Natural killer cell (primary cell): ENCODE measurements at regions not wholly inside any gene's neighbourhood (a gene's known extent, or its start where the extent isn't known, plus 50 kb on each side); places are given as distances from the start of the nearest gene placed in this dataset.

Source experiments
- ATAC-seq, 3 donors: fragments of 150-1000 bp in 2 of 3; fragments of 200-7000 bp in 1 of 3; cut with Tn5 transposase; 1 replicate in 1 of 3; 2 replicates in 2 of 3; pipeline ENCODE4 v1.10.0; 2021; ENCODE audit warnings: mild to moderate bottlenecking in 2 of 3, moderate library complexity in 2 of 3
- DNase-seq, 2 donors: peaks; one replicate each; pipeline versions ENCODE4 v3.0.0 to v3.0.0-alpha.2; 2013 to 2021; ENCODE audit warnings: mixed read lengths in 1 of 2
- H3K27ac ChIP-seq: one replicate; pipeline ENCODE4 v1.5.1; 2013; ENCODE audit warnings: mild to moderate bottlenecking, low read length
- H3K27me3 ChIP-seq: one replicate; pipeline ENCODE4 v1.6.1; 2013; ENCODE audit warnings: low read length; ENCODE audit not compliant: control insufficient read depth, insufficient read depth
- H3K36me3 ChIP-seq: one replicate; pipeline ENCODE4 v1.6.1; 2013; ENCODE audit warnings: low read length; ENCODE audit not compliant: control insufficient read depth, insufficient read depth
- H3K4me1 ChIP-seq: one replicate; pipeline ENCODE4 v1.6.1; 2013; ENCODE audit warnings: low read length; ENCODE audit not compliant: control insufficient read depth, insufficient read depth
- H3K4me3 ChIP-seq: one replicate; pipeline ENCODE4 v1.5.1; 2013; ENCODE audit warnings: low read length
- H3K9me3 ChIP-seq: one replicate; pipeline ENCODE4 v1.6.1; 2013; ENCODE audit warnings: low read length; ENCODE audit not compliant: control insufficient read depth, insufficient read depth
- H3K27ac Mint-ChIP-seq, 2 donors: one replicate each; pipeline ENCODE4 v1.8.0; 2022; ENCODE audit warnings: mild to moderate bottlenecking in 2 of 2, mixed read lengths in 2 of 2, moderate library complexity in 1 of 2
- H3K27me3 Mint-ChIP-seq, 2 donors: one replicate each; pipeline ENCODE4 v1.8.0; 2022; ENCODE audit warnings: low read depth in 2 of 2, mixed read lengths in 2 of 2
- H3K36me3 Mint-ChIP-seq: one replicate; pipeline ENCODE4 v1.8.0; 2022; ENCODE audit warnings: mixed read lengths
- H3K4me1 Mint-ChIP-seq, 2 donors: one replicate each; pipeline ENCODE4 v1.8.0; 2022; ENCODE audit warnings: mixed read lengths in 2 of 2
- H3K4me3 Mint-ChIP-seq: one replicate; pipeline ENCODE4 v1.8.0; 2022; ENCODE audit warnings: mild to moderate bottlenecking, moderate library complexity, mixed read lengths
- H3K9me3 Mint-ChIP-seq, 2 donors: one replicate each; pipeline ENCODE4 v1.8.0; 2022; ENCODE audit warnings: mixed read lengths in 2 of 2
- CTCF ChIP-seq: fragments of 200-600 bp; IDR thresholded peaks from one replicate; pipeline ENCODE4 v1.8.0; 2022; ENCODE audit warnings: antibody characterized with exemption
- WGBS: methylation state at CpG from one replicate; pipeline ENCODE4 v1.1.7; 2013; ENCODE audit warnings: missing lambda C conversion rate; ENCODE audit not compliant: insufficient coverage; 5-methylcytosine and 5-hydroxymethylcytosine counted together
- intact Hi-C: fragments of 100-400 bp; cut with micrococcal nuclease; formaldehyde crosslinking; loops from one replicate; pipeline ENCODE4 v1.14.2; 2022

GRCh38 chr1:82644186-82644915 lies 843.6 kb downstream of the ADGRL2 start:
- H3K27me3 Mint-ChIP-seq = no peaks in the 10 kb centered on the region
- no peaks in the 10 kb centered on the region for H3K9me3 ChIP-seq
- H3K36me3 ChIP-seq = no peaks in the 10 kb centered on the region
- H3K36me3 Mint-ChIP-seq = peaks cover 5% of the 10 kb centered on the region
- peaks cover 5 to 7% of the 10 kb centered on the region in 2 donors for H3K9me3 Mint-ChIP-seq
- WGBS = 79% methylated on average over 2 of the region's 5 CpGs
- no peak overlapping the region for H3K4me3 ChIP-seq
- no peak for DNase-seq
- H3K4me1 Mint-ChIP-seq = no peaks in the 10 kb centered on the region
- H3K4me3 Mint-ChIP-seq = no peak overlapping the region
- no peaks in the 10 kb centered on the region for H3K4me1 ChIP-seq
- no peak for ATAC-seq
- intact Hi-C loops = no loop called here
- H3K27ac ChIP-seq = no peak overlapping the region
- H3K27me3 ChIP-seq = no peaks in the 10 kb centered on the region
- no peak for TF ChIP-seq CTCF
- H3K27ac Mint-ChIP-seq = no peak overlapping the region

DNA sequence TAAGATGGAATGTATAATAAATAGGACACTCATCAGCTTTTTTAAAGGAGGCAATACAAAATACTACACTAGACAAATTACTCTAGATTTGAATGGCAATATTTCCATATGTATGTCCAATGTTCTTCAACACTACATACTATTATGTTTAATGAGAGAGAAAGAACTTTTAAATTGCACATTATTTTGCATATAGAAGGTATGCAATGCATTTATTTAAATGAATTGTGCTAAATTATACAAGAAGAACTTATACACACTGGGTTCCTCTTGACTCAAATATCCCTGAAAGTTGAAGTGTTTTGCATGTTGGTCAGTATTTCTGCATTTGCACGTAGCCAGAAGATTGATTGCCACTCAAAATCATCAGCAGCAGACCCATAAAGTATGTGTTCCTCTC lies 839.6 kb downstream of the ADGRL2 start:
- Histone ChIP-seq H3K27me3 (no peaks in the 10 kb centered on the region), H3K36me3 (no peaks in the 10 kb centered on the region), H3K4me1 (no peaks in the 10 kb centered on the region), H3K4me3 (no peak overlapping the region), H3K27ac (no peak overlapping the region), H3K9me3 (no peaks in the 10 kb centered on the region)
- ATAC-seq (no peak), DNase-seq (no peak)
- no peaks in the 10 kb centered on the region for H3K27me3 Mint-ChIP-seq
- no peak overlapping the region for H3K27ac Mint-ChIP-seq
- no peaks in the 10 kb centered on the region for H3K4me1 Mint-ChIP-seq
- 75% methylated on average over 1 of the region's 1 CpG for WGBS
- peaks cover 5% of the 10 kb centered on the region for H3K36me3 Mint-ChIP-seq
- H3K4me3 Mint-ChIP-seq = no peak overlapping the region
- H3K9me3 Mint-ChIP-seq = peaks cover 8 to 9% of the 10 kb centered on the region in 2 donors
- TF ChIP-seq CTCF = no peak
- intact Hi-C loops = no loop called here

DNA sequence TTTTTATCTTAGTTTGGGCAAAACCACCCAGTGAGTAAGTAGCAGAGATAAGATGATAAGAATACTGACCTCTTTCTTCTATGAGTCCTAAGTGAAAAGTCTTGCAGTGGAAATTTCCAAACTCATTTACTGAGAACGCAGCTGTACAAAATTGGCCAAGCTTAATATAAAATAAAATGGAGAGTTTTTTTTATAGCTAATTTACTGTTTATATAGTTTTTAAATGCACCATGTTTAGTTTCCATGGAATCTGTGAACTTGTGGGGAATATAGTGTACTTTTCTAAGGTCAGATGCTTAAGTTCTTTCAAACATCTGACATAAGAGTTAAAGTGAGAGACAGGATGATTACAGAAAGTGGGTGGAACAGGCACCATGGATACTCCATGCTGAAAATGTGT lies 833.5 kb downstream of the ADGRL2 start:
- DNase-seq = no peak
- no peak for TF ChIP-seq CTCF
- peaks cover 4% of the 10 kb centered on the region for H3K9me3 ChIP-seq
- Mint-ChIP-seq H3K27ac (no peak overlapping the region), H3K9me3 (peaks cover 10 to 12% of the 10 kb centered on the region in 2 donors), H3K27me3 (no peaks in the 10 kb centered on the region), H3K4me1 (no peaks in the 10 kb centered on the region), H3K36me3 (no peaks in the 10 kb centered on the region), H3K4me3 (no peak overlapping the region)
- ATAC-seq = no peak
- no peak overlapping the region for H3K27ac ChIP-seq
- H3K27me3 ChIP-seq = no peaks in the 10 kb centered on the region
- H3K4me1 ChIP-seq = no peaks in the 10 kb centered on the region
- WGBS = no CpG with 5 or more reads among the region's 1 CpG
- intact Hi-C loops = no loop called here
- no peak overlapping the region for H3K4me3 ChIP-seq
- H3K36me3 ChIP-seq = no peaks in the 10 kb centered on the region

DNA sequence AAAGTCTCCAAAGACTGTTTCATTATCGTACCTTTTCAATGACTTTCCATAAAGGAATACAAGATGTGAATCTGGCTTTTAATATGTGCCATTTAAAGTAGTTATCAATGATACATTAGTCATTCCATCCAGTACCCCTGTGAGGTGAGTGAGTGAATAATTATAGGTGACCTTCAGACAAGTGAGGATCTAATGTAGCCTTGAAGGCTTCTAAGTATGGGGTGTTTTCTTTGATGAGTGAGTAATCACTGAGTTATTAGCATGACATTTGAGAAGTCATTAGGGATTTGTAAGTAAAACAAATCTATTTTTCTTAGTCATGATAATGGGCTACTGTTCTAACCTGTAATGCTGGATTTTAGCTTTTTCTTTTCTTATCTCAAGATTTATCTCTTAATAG lies 831.4 kb downstream of the ADGRL2 start:
- Histone ChIP-seq H3K9me3 (peaks cover 4% of the 10 kb centered on the region), H3K27me3 (no peaks in the 10 kb centered on the region), H3K4me1 (no peaks in the 10 kb centered on the region), H3K27ac (no peak overlapping the region), H3K36me3 (no peaks in the 10 kb centered on the region), H3K4me3 (no peak overlapping the region)
- Mint-ChIP-seq H3K27ac (no peak overlapping the region), H3K27me3 (no peaks in the 10 kb centered on the region), H3K4me1 (no peaks in the 10 kb centered on the region), H3K36me3 (no peaks in the 10 kb centered on the region), H3K4me3 (no peak overlapping the region), H3K9me3 (peaks cover 10 to 13% of the 10 kb centered on the region in 2 donors)
- no CpG with 5 or more reads among the region's 1 CpG for WGBS
- no peak for ATAC-seq
- DNase-seq = no peak
- intact Hi-C loops = no loop called here
- TF ChIP-seq CTCF = no peak
